H54 (cell line): ENCODE measurements at regions not wholly inside any gene's neighbourhood (a gene's known extent, or its start where the extent isn't known, plus 50 kb on each side); places are given as distances from the start of the nearest gene placed in this dataset.

Experiments
- DNase-seq: peaks from one replicate; pipeline ENCODE4 v3.0.0; 2011; ENCODE audit warnings: low spot score, mixed read lengths; ENCODE audit not compliant: insufficient read length
- FAIRE-seq: peaks from 3 replicates; lab custom pipeline; 2011; peaks lifted over from hg19 to GRCh38; lab: Jason Lieb, UNC
- POLR2A ChIP-seq: IDR thresholded peaks from 2 replicates; pipeline ENCODE4 v1.6.1; 2011; ENCODE audit warnings: low read depth, mild to moderate bottlenecking, low read length

DNA sequence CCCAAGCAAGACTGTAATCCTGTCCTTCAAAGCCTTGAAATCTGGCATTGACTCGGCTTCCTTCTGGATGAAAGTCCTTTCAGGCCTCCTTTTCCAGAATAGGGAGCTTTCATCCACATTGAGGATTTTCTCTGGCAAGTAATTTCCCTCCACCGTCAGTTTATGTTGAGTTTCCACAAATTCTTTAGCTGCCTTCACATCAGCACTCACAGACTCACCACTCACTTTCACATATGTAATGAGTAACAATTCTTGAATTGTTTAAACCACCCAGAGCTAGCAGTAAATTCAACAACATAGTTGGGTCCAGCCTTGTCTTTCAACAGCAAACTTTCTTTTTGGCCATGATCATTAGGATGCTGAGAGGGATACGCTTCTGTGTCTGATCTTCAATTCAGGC lies 84.3 kb upstream of the PRDM11 start:
- no peak for FAIRE-seq

DNA sequence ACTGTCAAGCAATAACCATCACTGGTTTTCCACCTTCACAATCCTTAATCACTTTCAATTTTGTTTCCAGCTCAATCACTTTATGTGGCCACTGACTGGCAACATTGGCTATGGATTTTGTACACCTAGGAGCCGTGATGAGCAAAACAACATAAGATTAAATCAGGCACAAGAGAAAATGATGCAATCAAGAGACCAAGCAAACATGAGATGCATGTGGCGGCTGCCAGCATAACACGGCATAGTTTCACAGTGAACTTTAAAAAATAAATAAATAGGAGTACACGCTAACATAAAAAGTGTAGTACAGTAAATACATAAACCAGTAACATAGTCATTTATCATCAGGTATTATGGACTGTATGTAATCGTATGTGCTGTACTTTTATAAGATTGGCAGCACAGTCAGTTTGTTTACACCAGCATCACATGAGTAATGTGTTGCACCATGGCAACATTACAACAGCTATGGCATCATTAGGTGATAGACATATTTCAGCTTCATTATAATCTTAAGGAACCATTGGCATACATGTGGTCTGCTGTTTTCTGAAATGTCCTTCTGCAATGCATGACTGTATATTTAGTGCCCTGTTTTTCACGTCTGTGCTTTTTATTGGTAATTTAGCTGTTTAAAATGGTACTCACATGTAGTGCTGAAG lies 83.3 kb upstream of the PRDM11 start:
- no peak for TF ChIP-seq POLR2A
- no peak for FAIRE-seq
- no peak for DNase-seq

More for the DNA sequence above, 84.3 kb upstream of the PRDM11 start:
- DNase-seq = no peak
- no peak for TF ChIP-seq POLR2A

DNA sequence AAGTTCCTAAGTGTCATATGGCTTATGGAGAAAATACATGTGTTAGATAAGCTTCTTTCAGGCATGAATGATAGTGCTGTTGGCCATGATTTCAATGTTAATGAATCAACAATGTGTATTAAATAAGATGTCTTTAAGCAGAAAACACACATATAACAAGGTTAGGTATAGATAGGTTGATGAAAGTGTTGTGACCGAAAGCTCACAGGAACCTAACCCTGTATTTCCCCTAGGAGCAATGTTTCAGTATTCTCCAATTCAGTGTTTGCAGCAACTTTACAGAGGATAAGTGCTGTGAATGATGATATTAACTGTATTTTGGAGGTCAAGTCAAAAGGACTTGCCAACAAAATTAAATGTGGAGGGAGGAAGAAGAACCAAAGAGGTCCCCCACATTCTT lies 82.8 kb upstream of the PRDM11 start:
- no peak for DNase-seq
- TF ChIP-seq POLR2A = no peak
- FAIRE-seq = no peak

DNA sequence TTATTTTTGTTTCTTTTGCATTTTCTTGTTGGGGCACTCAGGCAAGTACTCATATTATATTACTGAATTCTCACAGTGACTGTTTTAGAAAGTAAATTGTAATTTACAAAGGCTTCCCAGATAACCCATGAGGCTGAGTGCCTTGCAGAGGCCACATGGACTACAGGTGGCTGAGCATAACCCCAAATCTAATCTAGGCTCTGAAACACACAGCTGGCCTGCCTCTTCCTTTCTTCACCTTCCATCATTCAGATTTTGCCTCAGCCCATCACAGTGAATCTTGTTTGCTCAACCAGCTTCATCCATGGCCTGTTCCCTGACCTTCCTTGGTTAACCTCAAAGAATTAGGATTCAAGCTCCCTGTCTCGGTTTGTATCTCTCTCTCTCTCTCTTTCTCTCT lies 78.5 kb upstream of the PRDM11 start:
- TF ChIP-seq POLR2A = no peak
- FAIRE-seq = no peak
- no peak for DNase-seq

DNA sequence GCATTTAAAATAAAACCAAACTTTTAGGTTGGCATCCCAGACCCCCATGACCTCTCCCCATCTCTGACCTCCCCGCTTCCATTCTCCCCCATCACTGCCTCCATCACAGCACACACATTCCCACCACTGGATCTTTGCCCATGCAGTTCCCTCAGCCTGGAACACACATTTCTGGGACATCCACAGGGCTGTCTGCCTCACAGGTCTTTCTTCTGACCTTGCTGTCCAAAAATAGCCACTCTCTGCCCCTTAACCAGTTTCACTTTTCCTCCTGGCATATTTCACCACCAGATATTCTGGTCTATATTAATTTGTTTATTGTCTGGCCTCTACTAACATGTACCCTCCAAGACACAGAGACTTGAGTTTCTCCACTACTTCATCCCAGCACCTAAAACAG lies 75.2 kb upstream of the PRDM11 start:
- DNase-seq (no peak), FAIRE-seq (no peak)
- no peak for TF ChIP-seq POLR2A

DNA sequence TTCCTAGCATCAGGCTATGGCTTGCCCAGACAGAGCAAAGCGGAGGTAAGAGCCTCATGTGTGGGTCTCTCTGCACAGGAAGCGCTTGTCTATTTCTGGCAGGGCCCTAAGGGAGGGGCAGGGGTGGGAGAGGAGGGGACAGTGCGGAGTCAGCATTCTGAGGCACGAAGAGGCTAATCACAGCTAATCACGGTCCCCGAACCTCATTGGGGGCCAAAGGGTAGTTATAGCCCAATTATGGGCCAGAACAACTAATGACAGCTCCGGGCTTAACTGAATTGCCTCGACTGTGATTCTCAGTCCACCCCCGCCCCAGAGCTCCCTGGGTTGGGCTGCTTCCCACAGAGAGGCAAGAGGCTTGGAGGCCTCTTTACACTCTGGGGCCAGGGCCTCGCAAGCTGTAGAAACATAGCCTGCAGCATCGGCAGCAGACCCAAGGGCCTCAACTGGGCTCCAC lies 72.7 kb upstream of the PRDM11 start:
- TF ChIP-seq POLR2A = no peak
- FAIRE-seq (no peak), DNase-seq (no peak)

DNA sequence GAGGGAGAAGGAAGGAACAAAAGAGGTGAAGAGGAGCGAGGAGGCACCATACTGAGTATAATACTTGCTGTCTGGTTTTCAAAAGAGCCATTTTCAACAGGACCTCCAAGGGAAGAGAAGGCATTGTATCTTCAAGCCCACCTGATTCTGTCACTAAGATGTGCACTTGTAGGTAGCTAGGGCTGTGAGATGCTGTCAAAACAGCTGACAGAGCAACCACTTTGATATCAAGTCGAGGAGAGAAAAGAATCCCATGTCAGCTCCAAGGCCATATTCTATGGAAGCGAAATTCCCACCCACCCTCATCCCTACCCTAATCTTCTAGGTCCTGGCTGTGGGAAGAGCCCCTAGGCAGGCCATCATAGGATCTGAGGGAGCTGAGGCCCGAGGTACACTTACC lies 70.9 kb upstream of the PRDM11 start:
- TF ChIP-seq POLR2A = no peak
- FAIRE-seq (no peak), DNase-seq (no peak)

DNA sequence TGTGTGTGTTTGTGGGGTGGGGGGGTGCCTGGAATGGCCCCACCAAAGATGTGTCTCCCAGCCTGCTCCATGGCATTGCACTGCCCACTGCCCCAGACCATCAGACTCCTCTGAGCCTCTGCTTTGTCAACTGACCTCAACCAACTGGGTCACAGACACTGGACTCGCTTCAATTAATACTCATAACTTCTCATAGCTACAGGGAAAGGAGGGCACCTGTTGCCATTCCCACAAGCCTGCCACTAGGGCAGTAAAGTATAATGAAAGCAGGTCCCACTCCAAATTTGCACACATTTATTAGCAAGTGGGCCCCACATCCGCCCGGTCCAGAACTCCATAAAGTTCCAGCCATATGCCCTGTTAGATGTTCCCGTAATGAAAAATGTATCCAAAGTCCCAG lies 70.5 kb upstream of the PRDM11 start:
- FAIRE-seq = no peak
- TF ChIP-seq POLR2A = no peak
- no peak for DNase-seq

DNA sequence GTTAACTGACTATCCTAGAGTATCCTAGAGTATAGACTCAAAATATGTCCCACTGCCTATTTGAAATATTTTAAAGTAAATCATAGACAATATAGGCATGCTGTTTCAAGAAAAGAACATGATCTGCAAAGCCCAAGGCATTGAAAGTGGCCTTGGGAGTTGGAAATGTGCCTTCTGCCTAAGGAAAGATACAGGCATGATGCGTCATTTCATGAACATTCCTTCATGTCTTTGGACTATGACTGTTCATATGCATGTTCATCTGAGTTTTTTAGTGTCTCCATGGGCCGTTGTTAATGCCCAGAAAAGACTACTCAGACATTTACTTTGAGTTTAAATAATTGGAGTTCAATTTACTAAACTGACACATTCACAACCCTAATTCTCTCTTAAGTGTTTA lies 69.7 kb upstream of the PRDM11 start:
- no peak for DNase-seq
- TF ChIP-seq POLR2A = no peak
- FAIRE-seq = no peak

DNA sequence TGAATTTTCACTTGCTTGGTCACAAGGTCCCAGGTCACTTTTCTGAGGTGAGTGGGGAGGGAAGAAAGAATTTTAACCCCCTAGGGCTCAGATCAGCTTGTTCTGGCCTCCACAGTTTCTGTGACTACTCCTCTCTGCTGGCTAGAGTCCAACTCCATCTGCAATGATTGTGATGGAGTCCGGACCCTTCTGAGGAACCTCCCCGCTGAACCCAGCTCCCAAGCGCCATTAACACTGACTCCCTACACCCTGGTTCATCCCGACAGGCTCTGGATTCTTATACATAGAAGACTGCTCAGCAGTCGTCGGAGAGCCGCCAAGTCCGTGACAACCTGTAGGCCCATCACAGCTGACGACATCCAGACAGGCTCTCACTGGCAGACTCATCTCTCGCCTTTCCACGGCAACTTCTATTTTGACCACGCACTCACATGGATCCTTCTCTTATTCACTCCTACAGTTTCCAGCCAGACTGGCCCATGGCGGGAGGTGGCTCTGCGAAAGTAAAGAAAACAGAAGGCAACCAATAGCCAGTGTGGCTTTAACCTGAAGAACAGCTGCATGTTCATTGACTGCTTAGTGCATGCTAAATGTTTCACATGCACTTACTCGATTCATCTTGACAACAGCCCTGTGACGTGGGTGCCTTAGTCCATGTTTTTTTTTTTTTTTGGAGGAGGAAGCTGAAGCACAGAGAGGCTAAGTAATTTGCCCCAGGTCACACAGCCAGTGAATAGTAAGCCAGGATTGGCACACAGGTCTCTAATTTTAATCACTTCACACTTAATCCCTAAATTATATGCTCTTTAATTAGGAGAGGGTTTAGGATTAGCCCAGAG lies 68.0 kb upstream of the PRDM11 start:
- DNase-seq (no peak), FAIRE-seq (no peak)

DNA sequence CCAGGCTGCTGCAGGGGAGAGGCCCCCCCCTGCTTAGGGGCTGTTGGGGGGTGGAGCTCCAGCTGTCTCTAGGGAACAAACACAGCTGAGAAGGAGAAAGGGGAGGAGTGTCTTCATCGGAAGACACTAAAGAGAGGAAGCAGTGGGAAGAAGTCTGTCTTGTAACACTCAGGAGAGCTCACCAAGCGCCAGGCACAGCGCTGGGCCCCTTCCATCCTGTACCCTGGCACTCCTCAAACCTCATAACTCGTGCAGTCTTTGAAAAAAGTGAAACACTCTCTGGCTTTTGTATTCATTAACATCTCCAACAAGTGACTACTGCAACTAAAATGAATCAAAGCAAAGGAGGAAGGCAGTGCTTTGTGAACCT lies 67.4 kb upstream of the PRDM11 start:
- FAIRE-seq = no peak
- no peak for TF ChIP-seq POLR2A
- no peak for DNase-seq

More for the DNA sequence above, 68.0 kb upstream of the PRDM11 start:
- TF ChIP-seq POLR2A = no peak

DNA sequence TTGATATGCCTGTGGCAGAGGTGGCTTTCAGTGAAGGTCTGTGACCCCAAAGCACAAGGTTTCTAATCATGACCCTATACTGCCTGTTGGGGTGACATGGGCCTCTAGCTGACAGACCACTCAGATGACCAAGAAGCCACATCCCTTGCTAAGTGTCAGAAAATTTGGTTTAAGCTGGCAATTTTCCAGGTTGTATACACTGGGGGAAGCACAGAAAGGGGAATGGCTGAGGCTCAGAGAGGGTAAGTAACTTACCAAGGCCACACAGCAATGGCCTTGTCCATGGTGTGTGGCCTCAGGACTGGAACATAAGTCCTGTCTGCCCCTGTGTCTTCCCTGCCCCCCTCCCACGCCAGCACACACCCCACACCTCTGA lies 66.9 kb upstream of the PRDM11 start:
- TF ChIP-seq POLR2A = no peak
- no peak for FAIRE-seq
- DNase-seq = no peak

DNA sequence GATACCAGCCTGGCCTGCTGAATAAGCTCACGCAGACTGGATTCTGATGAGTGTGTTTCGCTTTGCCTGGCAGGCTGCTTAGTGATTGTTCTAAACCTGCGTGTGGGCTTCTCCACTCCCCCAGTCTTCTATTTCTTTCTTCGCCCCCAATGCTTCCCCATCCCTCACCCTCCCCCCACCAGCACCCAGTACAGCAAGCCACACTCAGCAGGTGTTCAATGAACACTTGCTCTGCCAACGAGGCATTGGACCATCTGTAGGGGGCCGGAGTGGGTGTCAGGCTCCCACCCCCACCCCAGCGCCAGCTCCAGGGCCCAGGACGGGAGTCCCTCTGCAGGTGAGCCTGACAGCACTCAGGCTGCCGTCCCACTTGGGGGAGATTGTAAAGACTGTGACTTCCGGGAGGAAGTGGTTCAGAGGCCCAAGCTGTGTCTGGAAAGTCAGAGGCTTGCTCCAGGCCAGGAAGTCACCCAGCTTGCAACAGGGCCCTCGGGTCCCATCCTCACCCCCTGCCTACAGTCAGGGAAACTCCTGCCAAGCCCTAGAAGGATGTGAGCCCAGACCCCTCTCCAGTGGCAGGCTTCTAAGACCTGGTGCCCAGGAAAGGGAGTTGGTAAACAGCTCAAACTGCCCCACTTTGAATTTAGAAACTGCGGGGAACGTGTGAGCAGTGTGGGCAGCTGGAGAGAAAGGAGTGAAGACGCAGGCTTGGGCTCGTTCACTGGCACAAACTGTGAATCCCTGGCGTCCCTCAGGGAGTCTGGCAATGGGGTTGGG lies 66.3 kb upstream of the PRDM11 start:
- FAIRE-seq (no peak), DNase-seq (no peak)
- no peak for TF ChIP-seq POLR2A
